HG02678 (cell line): ENCODE measurements at regions not wholly inside any gene's neighbourhood (a gene's known extent, or its start where the extent isn't known, plus 50 kb on each side); places are given as distances from the start of the nearest gene placed in this dataset.

Experiments
- ATAC-seq: cut with Tn5 transposase; IDR thresholded peaks from one replicate; pipeline ENCODE4 v1.9.1; 2021; ENCODE audit warnings: mild to moderate bottlenecking, moderate library complexity; ENCODE audit not compliant: unreplicated experiment

DNA sequence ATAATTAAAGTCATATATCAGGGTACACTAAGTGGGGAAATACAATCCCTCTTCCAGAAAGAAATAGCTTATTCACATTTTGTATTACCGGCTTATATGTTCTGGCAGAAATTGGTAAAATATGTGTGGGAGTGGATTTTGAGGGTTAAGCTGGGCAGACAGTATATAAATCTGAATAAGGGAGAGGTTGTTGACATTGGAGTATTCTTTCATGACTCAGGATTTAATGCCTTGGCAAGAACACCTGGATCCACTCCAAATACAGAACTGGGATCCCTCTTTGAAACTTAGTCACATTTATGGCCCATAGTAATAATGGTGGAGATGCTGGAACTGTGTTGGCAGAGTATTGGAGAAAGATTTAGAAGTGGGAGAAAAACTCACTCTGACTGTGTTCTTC, 54.3 kb upstream of the TET2 start:
- ATAC-seq, result no peak

DNA sequence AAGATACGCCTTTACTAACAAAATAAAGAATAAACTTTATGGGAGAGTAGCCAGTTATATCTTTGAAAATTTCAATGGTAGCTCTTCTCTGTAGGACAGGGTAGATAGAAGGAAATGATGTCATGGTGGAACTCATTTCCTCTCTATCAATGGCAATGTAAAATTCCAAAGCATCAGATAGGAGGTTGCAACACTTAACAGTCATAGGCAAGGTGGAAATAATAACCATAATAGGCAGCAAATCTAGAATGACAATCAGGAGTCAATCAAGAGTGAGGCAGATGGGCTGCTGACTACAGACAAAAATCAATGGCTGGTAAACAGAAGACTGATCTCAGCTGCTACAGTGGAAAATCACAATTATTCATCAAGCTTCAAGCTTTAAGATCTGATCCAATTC, 53.9 kb upstream of the TET2 start:
- ATAC-seq, result no peak

DNA sequence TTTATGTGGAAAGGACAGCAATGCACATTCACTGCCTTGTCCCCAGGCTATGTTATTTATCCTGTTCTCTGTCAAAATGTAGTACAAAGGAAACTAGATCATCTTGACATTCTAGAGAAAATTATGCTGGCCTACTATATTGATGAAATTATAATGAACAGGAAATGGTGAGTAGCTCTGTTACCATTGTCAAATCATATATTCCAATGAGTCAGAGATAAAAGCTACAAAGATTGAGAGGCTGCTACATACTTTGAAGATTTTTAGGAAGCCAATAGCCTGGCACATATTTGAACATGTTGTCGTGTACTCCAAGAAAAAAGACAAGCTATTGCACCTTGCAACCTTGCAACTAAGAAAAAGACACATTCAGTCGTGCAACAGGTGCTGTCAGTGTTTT, 52.7 kb upstream of the TET2 start:
- no peak for ATAC-seq
